Coronary artery (tissue), 2 donors: ENCODE measurements at regions not wholly inside any gene's neighbourhood (a gene's known extent, or its start where the extent isn't known, plus 50 kb on each side); places are given as distances from the start of the nearest gene placed in this dataset.

Source experiments
- DNase-seq: peaks from one replicate; pipeline ENCODE4 v3.0.0-alpha.2; 2017; ENCODE audit warnings: low spot score
- H3K27ac ChIP-seq, 2 donors: fragments of 200-600 bp; sonication (generic); one replicate each; pipeline ENCODE4 v1.5.1; 2016 to 2019
- H3K4me3 ChIP-seq: fragments of 200-600 bp; sonication (generic); 2 replicates; pipeline ENCODE4 v1.5.1; 2016; ENCODE audit warnings: mild to moderate bottlenecking, moderate library complexity
- CTCF ChIP-seq: fragments of 200-600 bp; sonication (generic); IDR thresholded peaks from one replicate; pipeline ENCODE4 v1.5.1; 2019; ENCODE audit warnings: antibody characterized with exemption

- DNase-seq: no peak
- no peak for TF ChIP-seq CTCF
- Histone ChIP-seq H3K4me3 (no peak overlapping the region), H3K27ac (no peak overlapping the region)
These were observed 330.1 kb downstream of the MAN2A1 start for GRCh38 chr5:110019780-110020179.

- DNase-seq: no peak
- no peak overlapping the region for H3K4me3 ChIP-seq
- H3K27ac ChIP-seq: no peak overlapping the region
- no peak for TF ChIP-seq CTCF
These were observed 331.5 kb downstream of the MAN2A1 start for GRCh38 chr5:110021251-110021650.

GRCh38 chr5:110025160-110025559 is 335.4 kb downstream of the MAN2A1 start:
- Histone ChIP-seq H3K4me3 (no peak overlapping the region), H3K27ac (no peak overlapping the region)
- TF ChIP-seq CTCF: no peak
- no peak for DNase-seq

- no peak for DNase-seq
- no peak for TF ChIP-seq CTCF
- H3K4me3 ChIP-seq: no peak overlapping the region
- no peak overlapping the region for H3K27ac ChIP-seq
These were observed 338.0 kb downstream of the MAN2A1 start for GRCh38 chr5:110027527-110028322.

- Histone ChIP-seq H3K4me3 (no peak overlapping the region), H3K27ac (no peak overlapping the region)
- no peak for TF ChIP-seq CTCF
These were observed 341.8 kb downstream of the MAN2A1 start for GRCh38 chr5:110031402-110032140.

GRCh38 chr5:110032376-110032775 is 342.6 kb downstream of the MAN2A1 start:
- TF ChIP-seq CTCF: no peak
- no peak for DNase-seq
- no peak overlapping the region for H3K4me3 ChIP-seq
- no peak overlapping the region for H3K27ac ChIP-seq

More at GRCh38 chr5:110031402-110032140, 341.8 kb downstream of the MAN2A1 start:
- DNase-seq: no peak
